ENCODE measurements at regions not wholly inside any gene's neighbourhood (a gene's known extent, or its start where the extent isn't known, plus 50 kb on each side); places are given as distances from the start of the nearest gene placed in this dataset.

- no peak for ATAC-seq
- H3K27me3 Mint-ChIP-seq = peaks cover 16% of the 10 kb centered on the region
- no peaks in the 10 kb centered on the region for H3K4me1 Mint-ChIP-seq
- DNase-seq = no peak
- no peak overlapping the region for H3K27ac Mint-ChIP-seq
- H3K36me3 Mint-ChIP-seq (ENCODE audit: low read depth) = no peaks in the 10 kb centered on the region
- peaks cover 3% of the 10 kb centered on the region for H3K9me3 ChIP-seq (ENCODE audit: control insufficient read depth, low read length, poor library complexity, severe bottlenecking)
- H3K4me3 Mint-ChIP-seq = no peak overlapping the region
Measured at GRCh38 chr14:49187799-49188198, 398.4 kb downstream of the RPS29 start.

- Mint-ChIP-seq H3K36me3 (ENCODE audit: low read depth) (peaks cover 2% of the 10 kb centered on the region), H3K4me1 (no peaks in the 10 kb centered on the region), H3K4me3 (no peak overlapping the region), H3K27me3 (no peaks in the 10 kb centered on the region), H3K27ac (no peak overlapping the region)
- DNase-seq = no peak
- ATAC-seq = no peak
- no peaks in the 10 kb centered on the region for H3K9me3 ChIP-seq (ENCODE audit: control insufficient read depth, low read length, poor library complexity, severe bottlenecking)
Measured at GRCh38 chr14:49173765-49174373, 412.3 kb downstream of the RPS29 start.

GRCh38 chr14:49164074-49164473 lies 422.1 kb downstream of the RPS29 start:
- no peaks in the 10 kb centered on the region for H3K36me3 Mint-ChIP-seq (ENCODE audit: low read depth)
- ATAC-seq (no peak), DNase-seq (no peak)

GRCh38 chr14:49160983-49161382 lies 425.2 kb downstream of the RPS29 start:
- no peak for DNase-seq
- H3K27me3 Mint-ChIP-seq = no peaks in the 10 kb centered on the region
- ATAC-seq = no peak
- H3K27ac Mint-ChIP-seq = no peak overlapping the region
- no peaks in the 10 kb centered on the region for H3K9me3 ChIP-seq (ENCODE audit: control insufficient read depth, low read length, poor library complexity, severe bottlenecking)
- no peaks in the 10 kb centered on the region for H3K4me1 Mint-ChIP-seq
- no peak overlapping the region for H3K4me3 Mint-ChIP-seq
- H3K36me3 Mint-ChIP-seq (ENCODE audit: low read depth) = no peaks in the 10 kb centered on the region

More at GRCh38 chr14:49164074-49164473, 422.1 kb downstream of the RPS29 start:
- H3K9me3 ChIP-seq (ENCODE audit: control insufficient read depth, low read length, poor library complexity, severe bottlenecking) = no peaks in the 10 kb centered on the region
- H3K27ac Mint-ChIP-seq = no peak overlapping the region
- H3K27me3 Mint-ChIP-seq = no peaks in the 10 kb centered on the region
- H3K4me1 Mint-ChIP-seq = no peaks in the 10 kb centered on the region
- H3K4me3 Mint-ChIP-seq = no peak overlapping the region

- no peaks in the 10 kb centered on the region for H3K9me3 ChIP-seq (ENCODE audit: control insufficient read depth, low read length, poor library complexity, severe bottlenecking)
- DNase-seq = no peak
- H3K27me3 Mint-ChIP-seq = no peaks in the 10 kb centered on the region
Measured at GRCh38 chr14:49159081-49159480, 427.1 kb downstream of the RPS29 start.

GRCh38 chr14:49139593-49139992 lies 446.6 kb downstream of the RPS29 start:
- no peaks in the 10 kb centered on the region for H3K9me3 ChIP-seq (ENCODE audit: control insufficient read depth, low read length, poor library complexity, severe bottlenecking)
- no peak overlapping the region for H3K4me3 Mint-ChIP-seq
- no peak for DNase-seq
- no peak overlapping the region for H3K27ac Mint-ChIP-seq
- no peak for ATAC-seq
- peaks cover 2% of the 10 kb centered on the region for H3K4me1 Mint-ChIP-seq
- peaks cover 5% of the 10 kb centered on the region for H3K27me3 Mint-ChIP-seq
- no peaks in the 10 kb centered on the region for H3K36me3 Mint-ChIP-seq (ENCODE audit: low read depth)

More at GRCh38 chr14:49159081-49159480, 427.1 kb downstream of the RPS29 start:
- no peaks in the 10 kb centered on the region for H3K4me1 Mint-ChIP-seq
- no peak overlapping the region for H3K4me3 Mint-ChIP-seq
- no peak overlapping the region for H3K27ac Mint-ChIP-seq
- H3K36me3 Mint-ChIP-seq (ENCODE audit: low read depth) = no peaks in the 10 kb centered on the region
- no peak for ATAC-seq

GRCh38 chr14:49134940-49135339 lies 451.2 kb downstream of the RPS29 start:
- Mint-ChIP-seq H3K36me3 (ENCODE audit: low read depth) (no peaks in the 10 kb centered on the region), H3K4me3 (no peak overlapping the region), H3K27ac (no peak overlapping the region), H3K4me1 (peaks cover 2% of the 10 kb centered on the region), H3K27me3 (peaks cover 5% of the 10 kb centered on the region)
- ATAC-seq = no peak
- H3K9me3 ChIP-seq (ENCODE audit: control insufficient read depth, low read length, poor library complexity, severe bottlenecking) = no peaks in the 10 kb centered on the region
- no peak for DNase-seq

GRCh38 chr14:49121246-49121645 lies 464.9 kb downstream of the RPS29 start:
- no peaks in the 10 kb centered on the region for H3K9me3 ChIP-seq (ENCODE audit: control insufficient read depth, low read length, poor library complexity, severe bottlenecking)
- Mint-ChIP-seq H3K36me3 (ENCODE audit: low read depth) (no peaks in the 10 kb centered on the region), H3K27me3 (no peaks in the 10 kb centered on the region), H3K27ac (no peak overlapping the region), H3K4me1 (no peaks in the 10 kb centered on the region), H3K4me3 (no peak overlapping the region)
- DNase-seq (no peak), ATAC-seq (no peak)

GRCh38 chr14:49114161-49114893 lies 471.9 kb downstream of the RPS29 start:
- H3K36me3 Mint-ChIP-seq (ENCODE audit: low read depth) = peaks cover 2% of the 10 kb centered on the region
- ATAC-seq = no peak
- no peak for DNase-seq
- peaks cover 5% of the 10 kb centered on the region for H3K27me3 Mint-ChIP-seq
- no peaks in the 10 kb centered on the region for H3K9me3 ChIP-seq (ENCODE audit: control insufficient read depth, low read length, poor library complexity, severe bottlenecking)
- H3K27ac Mint-ChIP-seq = no peak overlapping the region
- H3K4me3 Mint-ChIP-seq = no peak overlapping the region
- H3K4me1 Mint-ChIP-seq = no peaks in the 10 kb centered on the region

GRCh38 chr14:49106741-49107667 lies 479.2 kb downstream of the RPS29 start:
- Mint-ChIP-seq H3K27ac (no peak overlapping the region), H3K4me3 (no peak overlapping the region), H3K27me3 (no peaks in the 10 kb centered on the region), H3K4me1 (no peaks in the 10 kb centered on the region), H3K36me3 (ENCODE audit: low read depth) (peaks cover 2% of the 10 kb centered on the region)
- H3K9me3 ChIP-seq (ENCODE audit: control insufficient read depth, low read length, poor library complexity, severe bottlenecking) = no peaks in the 10 kb centered on the region
- ATAC-seq (no peak), DNase-seq (no peak)

- ATAC-seq (no peak), DNase-seq (no peak)
- Mint-ChIP-seq H3K4me1 (no peaks in the 10 kb centered on the region), H3K27me3 (no peaks in the 10 kb centered on the region), H3K27ac (no peak overlapping the region), H3K4me3 (no peak overlapping the region), H3K36me3 (ENCODE audit: low read depth) (no peaks in the 10 kb centered on the region)
- H3K9me3 ChIP-seq (ENCODE audit: control insufficient read depth, low read length, poor library complexity, severe bottlenecking) = no peaks in the 10 kb centered on the region
Measured at GRCh38 chr14:49105956-49106355, 480.2 kb downstream of the RPS29 start.

GRCh38 chr14:49105512-49105911 lies 480.7 kb downstream of the RPS29 start:
- no peaks in the 10 kb centered on the region for H3K27me3 Mint-ChIP-seq
- ATAC-seq = no peak
- H3K36me3 Mint-ChIP-seq (ENCODE audit: low read depth) = no peaks in the 10 kb centered on the region
- H3K4me3 Mint-ChIP-seq = no peak overlapping the region
- H3K9me3 ChIP-seq (ENCODE audit: control insufficient read depth, low read length, poor library complexity, severe bottlenecking) = no peaks in the 10 kb centered on the region
- no peak overlapping the region for H3K27ac Mint-ChIP-seq
- H3K4me1 Mint-ChIP-seq = no peaks in the 10 kb centered on the region
- DNase-seq = no peak

- no peak overlapping the region for H3K4me3 Mint-ChIP-seq
- no peak for DNase-seq
- no peak overlapping the region for H3K27ac Mint-ChIP-seq
- no peaks in the 10 kb centered on the region for H3K36me3 Mint-ChIP-seq (ENCODE audit: low read depth)
- ATAC-seq = no peak
- H3K4me1 Mint-ChIP-seq = no peaks in the 10 kb centered on the region
- H3K9me3 ChIP-seq (ENCODE audit: control insufficient read depth, low read length, poor library complexity, severe bottlenecking) = no peaks in the 10 kb centered on the region
- no peaks in the 10 kb centered on the region for H3K27me3 Mint-ChIP-seq
Measured at GRCh38 chr14:49092345-49092744, 493.8 kb downstream of the RPS29 start.

Measured in T-helper 17 cell (primary cell).